OCI-LY1 (cell line): ENCODE measurements at regions not wholly inside any gene's neighbourhood (a gene's known extent, or its start where the extent isn't known, plus 50 kb on each side); places are given as distances from the start of the nearest gene placed in this dataset.

Experiments used
- H2AFZ ChIP-seq: fragments of 200-600 bp; sonication (generic), shearing (Covaris generic); 2 replicates; pipeline ENCODE4 v1.6.0; 2014; ENCODE audit warnings: antibody characterized with exemption, mild to moderate bottlenecking, low read length
- H3F3A ChIP-seq: fragments of 200-600 bp; sonication (generic), shearing (Covaris generic); 2 replicates; pipeline ENCODE4 v1.6.0; 2014; ENCODE audit warnings: mild to moderate bottlenecking, antibody characterized with exemption, low read length, moderate library complexity; ENCODE audit not compliant: insufficient read depth
- H3K27ac ChIP-seq: fragments of 200-600 bp; sonication (generic); 2 replicates; pipeline ENCODE4 v1.5.1; 2014; ENCODE audit warnings: low read length, mixed run types, mild to moderate bottlenecking, low read depth; ENCODE audit not compliant: poor library complexity, severe bottlenecking
- H3K27me3 ChIP-seq: fragments of 200-600 bp; sonication (generic); 2 replicates; pipeline ENCODE4 v1.6.0; 2014; ENCODE audit warnings: antibody characterized with exemption, mild to moderate bottlenecking, low read length, moderate library complexity; ENCODE audit not compliant: insufficient read depth
- H3K36me3 ChIP-seq: fragments of 200-600 bp; sonication (generic); 2 replicates; pipeline ENCODE4 v1.6.1; 2014; ENCODE audit warnings: mild to moderate bottlenecking, antibody characterized with exemption, low read length, moderate library complexity, mixed read lengths; ENCODE audit not compliant: insufficient read depth
- H3K4me1 ChIP-seq: fragments of 200-600 bp; sonication (generic); 2 replicates; pipeline ENCODE4 v1.5.1; 2014; ENCODE audit warnings: mild to moderate bottlenecking, low read length, moderate library complexity; ENCODE audit not compliant: insufficient read depth, severe bottlenecking
- H3K4me2 ChIP-seq: fragments of 200-600 bp; sonication (generic), shearing (Covaris generic); 2 replicates; pipeline ENCODE4 v1.6.1; 2014; ENCODE audit warnings: low read length
- H3K4me3 ChIP-seq: fragments of 200-600 bp; sonication (generic); 2 replicates; pipeline ENCODE4 v1.5.1; 2014; ENCODE audit warnings: low read length, low read depth, mild to moderate bottlenecking, mixed read lengths; ENCODE audit not compliant: poor library complexity, severe bottlenecking
- H3K79me2 ChIP-seq: fragments of 200-600 bp; shearing (Covaris generic); 2 replicates; pipeline ENCODE4 v1.6.1; 2016; ENCODE audit warnings: mixed run types, low read length, mixed read lengths; ENCODE audit not compliant: insufficient read depth
- H3K9ac ChIP-seq: fragments of 200-600 bp; sonication (generic), shearing (Covaris generic); 2 replicates; pipeline ENCODE4 v1.6.1; 2014; ENCODE audit warnings: mild to moderate bottlenecking, low read length, mixed read lengths
- H3K9me2 ChIP-seq: fragments of 200-600 bp; sonication (generic), shearing (Covaris generic); 2 replicates; pipeline ENCODE4 v1.6.1; 2014; ENCODE audit warnings: low read depth, mild to moderate bottlenecking, low read length, mixed read lengths
- H3K9me3 ChIP-seq: fragments of 200-600 bp; shearing (Covaris generic); 2 replicates; pipeline ENCODE4 v1.6.1; 2014; ENCODE audit warnings: low read length, mixed read lengths
- H4K20me1 ChIP-seq: fragments of 200-600 bp; sonication (generic), shearing (Covaris generic); 2 replicates; pipeline ENCODE4 v1.6.0; 2016; ENCODE audit warnings: mild to moderate bottlenecking, low read length; ENCODE audit not compliant: insufficient read depth
- CTCF ChIP-seq: fragments of 200-600 bp; sonication (generic), shearing (Covaris generic); IDR thresholded peaks from 2 replicates; pipeline ENCODE4 v1.5.1; 2017; ENCODE audit warnings: mild to moderate bottlenecking, antibody characterized with exemption, low read length, moderate library complexity, mixed read lengths
- EZH2 ChIP-seq: fragments of 200-600 bp; sonication (generic), shearing (Covaris generic); IDR thresholded peaks from 2 replicates; pipeline ENCODE4 v1.8.0; 2017; ENCODE audit warnings: borderline replicate concordance, mixed run types, mild to moderate bottlenecking, antibody characterized with exemption, low read length, moderate library complexity, mixed read lengths

DNA sequence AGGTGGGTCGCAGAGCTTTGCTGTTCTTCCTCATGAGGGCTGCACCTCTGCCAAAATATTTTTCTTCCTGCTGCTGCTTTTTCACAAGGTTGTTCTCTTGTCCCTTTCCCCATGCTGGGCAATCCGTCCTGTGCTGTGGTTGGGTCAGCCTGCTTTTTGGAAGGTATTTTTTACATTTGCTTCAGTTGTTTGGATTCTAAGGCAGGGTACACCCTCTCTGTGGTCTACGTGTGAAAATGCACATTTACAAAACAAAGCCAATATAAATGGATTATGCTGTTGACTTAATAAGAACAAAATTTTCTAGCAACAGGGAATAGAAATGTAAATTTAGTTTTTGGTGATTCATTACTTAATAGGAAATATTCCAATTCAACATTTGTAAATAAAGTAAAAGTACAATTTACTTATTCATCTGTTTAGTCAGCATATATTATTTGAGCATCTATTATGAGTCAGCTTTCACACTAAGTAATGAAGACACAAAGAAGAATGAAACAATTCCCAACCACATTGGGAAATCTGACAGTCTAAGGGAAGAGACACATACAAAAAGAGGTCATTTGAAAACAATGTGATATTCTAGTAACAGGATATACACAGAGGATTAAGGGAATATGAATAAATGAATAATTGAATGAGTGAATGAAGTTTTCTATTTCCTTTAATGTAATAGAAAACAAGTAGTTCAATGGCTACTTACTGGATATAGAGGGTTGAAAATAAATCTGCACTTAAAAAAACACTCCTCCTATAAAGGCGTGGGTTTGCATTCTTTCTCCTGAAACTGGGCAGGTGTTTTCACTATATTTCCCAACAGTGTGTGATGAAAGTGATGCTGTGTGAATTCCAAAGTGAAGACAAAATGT lies 94.6 kb upstream of the PRICKLE1 start:
- no peaks in the 10 kb centered on the region for H3K9me3 ChIP-seq
- H2AFZ ChIP-seq = no peak overlapping the region
- no peaks in the 10 kb centered on the region for H4K20me1 ChIP-seq
- no peaks in the 10 kb centered on the region for H3K36me3 ChIP-seq
- H3K27ac ChIP-seq = no peak overlapping the region
- no peak overlapping the region for H3K4me2 ChIP-seq
- no peak overlapping the region for H3K9ac ChIP-seq
- no peaks in the 10 kb centered on the region for H3K79me2 ChIP-seq
- H3K27me3 ChIP-seq = no peaks in the 10 kb centered on the region
- TF ChIP-seq EZH2 (no peak), CTCF (no peak)
- no peak overlapping the region for H3K4me3 ChIP-seq
- H3K9me2 ChIP-seq = no peaks in the 10 kb centered on the region
- H3F3A ChIP-seq = no peaks in the 10 kb centered on the region
- no peaks in the 10 kb centered on the region for H3K4me1 ChIP-seq

DNA sequence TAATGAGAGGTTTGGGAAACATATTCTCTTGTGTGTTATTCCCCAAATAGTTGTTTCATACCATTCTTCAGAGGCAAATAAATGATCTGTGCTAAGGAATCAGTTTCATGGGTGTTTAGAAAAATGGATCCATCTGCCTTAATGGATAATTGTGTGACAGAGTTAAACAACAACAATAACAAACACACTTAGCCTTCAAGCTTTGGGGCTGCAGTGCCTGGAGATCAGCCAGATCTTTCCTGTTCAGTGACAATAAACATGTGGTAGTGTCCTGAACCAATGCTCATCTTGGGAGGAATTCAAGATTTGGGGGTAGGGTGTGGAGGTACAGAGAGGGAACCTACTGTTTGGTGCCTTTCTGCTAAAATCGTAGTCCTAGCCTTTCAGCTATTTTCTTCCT lies 93.7 kb upstream of the PRICKLE1 start:
- no peak for TF ChIP-seq EZH2
- no peak for TF ChIP-seq CTCF
- Histone ChIP-seq H3K79me2 (no peaks in the 10 kb centered on the region), H3K4me2 (no peak overlapping the region), H3K4me1 (no peaks in the 10 kb centered on the region), H3K9me3 (no peaks in the 10 kb centered on the region), H3K4me3 (no peak overlapping the region), H3K27me3 (no peaks in the 10 kb centered on the region), H3K9me2 (no peaks in the 10 kb centered on the region), H3K9ac (no peak overlapping the region), H2AFZ (no peak overlapping the region), H3F3A (no peaks in the 10 kb centered on the region), H3K27ac (no peak overlapping the region), H4K20me1 (no peaks in the 10 kb centered on the region), H3K36me3 (no peaks in the 10 kb centered on the region)

DNA sequence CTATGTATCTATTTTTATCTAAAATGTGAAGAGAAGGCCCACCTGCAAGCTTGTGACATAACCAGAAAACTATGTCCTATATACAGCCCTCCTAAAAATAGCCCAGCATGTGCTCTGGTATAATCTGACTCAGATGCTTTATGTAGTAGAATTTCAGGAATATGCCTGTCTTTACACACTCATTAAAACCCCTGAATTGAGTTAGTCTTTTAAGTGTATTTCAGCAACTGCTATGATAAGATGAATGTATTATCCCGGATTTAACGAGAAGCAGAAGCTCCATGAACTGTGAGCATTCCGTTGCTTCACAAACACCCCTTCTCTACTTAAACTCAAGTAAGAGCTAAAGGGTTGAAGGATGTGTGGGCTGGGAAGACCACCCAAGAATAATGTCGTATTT lies 89.9 kb upstream of the PRICKLE1 start:
- H3K9me2 ChIP-seq = no peaks in the 10 kb centered on the region
- no peak overlapping the region for H3K4me3 ChIP-seq
- no peaks in the 10 kb centered on the region for H3K9me3 ChIP-seq
- no peaks in the 10 kb centered on the region for H3K79me2 ChIP-seq
- no peak overlapping the region for H2AFZ ChIP-seq
- H3K27ac ChIP-seq = no peak overlapping the region
- no peaks in the 10 kb centered on the region for H4K20me1 ChIP-seq
- no peak overlapping the region for H3K9ac ChIP-seq
- no peaks in the 10 kb centered on the region for H3K4me1 ChIP-seq
- H3F3A ChIP-seq = no peaks in the 10 kb centered on the region
- no peaks in the 10 kb centered on the region for H3K27me3 ChIP-seq
- TF ChIP-seq EZH2 (no peak), CTCF (no peak)
- no peaks in the 10 kb centered on the region for H3K36me3 ChIP-seq
- no peak overlapping the region for H3K4me2 ChIP-seq
